Skeletal muscle cell (primary cell): ENCODE measurements at regions not wholly inside any gene's neighbourhood (a gene's known extent, or its start where the extent isn't known, plus 50 kb on each side); places are given as distances from the start of the nearest gene placed in this dataset.
"Not testable (repeated sequence)": the region's sequence is repeated elsewhere in the genome, so short reads cannot be mapped to it uniquely, and the experiment has no call there.

Source experiments
- DNase-seq: peaks from one replicate; pipeline ENCODE4 v3.0.0-alpha.2; 2010; ENCODE audit warnings: low read depth
- H3K4me3 ChIP-seq: 2 replicates; pipeline ENCODE4 v1.5.1; 2011; ENCODE audit warnings: low read depth, mild to moderate bottlenecking, control low read depth, low read length, moderate library complexity

DNA sequence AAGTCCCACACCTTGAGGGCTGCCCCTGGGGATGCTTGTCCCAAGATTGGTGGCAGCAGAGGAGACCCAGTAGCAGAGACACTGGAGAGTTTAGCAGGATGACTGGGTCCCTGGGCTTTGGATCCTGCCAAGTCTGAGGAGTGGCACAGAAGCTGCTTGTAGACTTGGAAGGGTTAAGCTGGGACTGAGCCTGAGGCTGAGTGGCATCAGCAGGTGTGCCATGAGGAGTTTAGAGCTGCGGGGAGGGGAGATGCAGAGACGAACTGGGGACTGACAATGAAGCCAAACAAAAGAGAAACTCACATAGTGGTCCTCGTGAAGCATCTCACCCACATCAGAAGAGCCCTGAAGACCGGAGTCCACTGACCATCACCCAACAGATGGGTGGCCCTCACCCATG is 329.7 kb upstream of the KLHL29 start:
- no peak for DNase-seq
- no peak overlapping the region for H3K4me3 ChIP-seq

DNA sequence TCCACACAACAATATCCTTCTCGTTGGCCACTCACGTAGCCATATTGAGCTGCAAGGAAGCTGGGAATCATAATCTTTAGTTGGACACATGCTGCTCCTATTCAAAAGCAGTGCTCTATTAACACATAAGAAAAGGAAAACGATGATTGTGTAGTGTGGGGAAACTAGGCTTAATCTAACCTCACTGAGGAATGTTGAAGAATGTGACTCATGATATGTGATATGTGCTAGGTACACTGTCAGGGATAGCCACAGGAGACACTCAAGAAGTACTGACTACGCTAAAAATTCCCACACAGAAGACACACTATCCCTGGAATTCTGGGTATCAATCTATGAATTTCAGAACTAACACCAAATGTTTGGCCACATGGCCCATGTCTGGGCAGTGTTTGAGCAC is 328.1 kb upstream of the KLHL29 start:
- DNase-seq, H3K4me3 ChIP-seq: not testable (repeated sequence)

DNA sequence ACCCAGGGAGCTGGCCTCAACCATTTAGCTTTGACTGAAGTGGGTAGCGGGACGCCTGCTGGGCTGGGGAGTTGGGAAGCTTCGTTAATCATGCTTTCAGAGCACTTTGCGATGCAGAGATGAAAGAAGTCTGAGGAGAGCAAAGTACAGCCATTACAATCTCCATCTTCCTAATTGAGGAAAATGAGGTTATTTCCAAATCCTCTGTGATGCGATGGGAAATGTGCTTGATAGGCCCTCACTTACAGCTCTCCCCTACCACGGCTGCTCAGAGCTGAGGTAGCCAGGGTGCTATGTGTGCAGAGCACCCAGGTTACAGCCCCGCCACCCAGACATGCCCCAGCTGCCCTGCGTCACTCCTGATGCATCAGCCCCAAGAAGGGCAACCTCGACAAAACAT is 326.5 kb upstream of the KLHL29 start:
- H3K4me3 ChIP-seq = no peak overlapping the region
- no peak for DNase-seq

DNA sequence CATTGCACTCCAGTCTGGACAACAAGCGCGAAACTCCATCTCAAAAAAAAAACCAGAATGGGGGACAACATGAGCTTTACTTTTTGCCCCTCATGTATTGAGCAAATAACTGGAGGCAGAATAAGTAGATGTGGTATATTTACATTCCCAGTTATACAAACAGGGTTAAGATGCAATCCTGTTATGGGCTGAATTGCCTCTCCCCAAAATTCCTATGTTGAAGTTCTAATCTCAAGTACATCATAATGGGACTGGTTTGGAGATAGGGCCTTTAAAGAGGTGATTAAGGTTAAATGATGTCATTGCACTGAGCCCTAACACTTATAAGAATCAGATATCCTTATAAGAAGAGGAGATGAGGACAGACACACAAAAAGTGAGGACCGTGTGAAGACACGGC is 319.8 kb upstream of the KLHL29 start:
- no peak for DNase-seq
- no peak overlapping the region for H3K4me3 ChIP-seq

DNA sequence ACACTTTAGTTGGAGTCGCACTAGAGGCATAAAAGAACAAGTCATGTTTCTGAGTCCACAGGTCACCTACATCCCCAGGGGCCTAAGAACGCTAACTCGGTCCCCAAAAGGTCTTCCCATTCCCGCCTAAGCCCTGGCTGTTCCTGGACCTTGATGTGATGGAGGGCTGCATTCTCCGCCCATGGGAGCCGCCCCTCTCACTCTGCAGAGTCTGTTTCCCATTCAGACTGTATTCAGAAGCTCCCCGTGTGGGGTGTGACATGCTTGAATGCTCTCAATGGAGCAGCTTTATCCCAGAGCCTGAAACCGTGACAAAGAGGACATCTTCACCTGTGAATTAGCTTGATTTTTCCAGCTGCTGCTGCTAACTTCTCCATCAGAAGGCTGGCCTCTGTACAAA is 319.0 kb upstream of the KLHL29 start:
- DNase-seq = no peak
- H3K4me3 ChIP-seq = no peak overlapping the region

DNA sequence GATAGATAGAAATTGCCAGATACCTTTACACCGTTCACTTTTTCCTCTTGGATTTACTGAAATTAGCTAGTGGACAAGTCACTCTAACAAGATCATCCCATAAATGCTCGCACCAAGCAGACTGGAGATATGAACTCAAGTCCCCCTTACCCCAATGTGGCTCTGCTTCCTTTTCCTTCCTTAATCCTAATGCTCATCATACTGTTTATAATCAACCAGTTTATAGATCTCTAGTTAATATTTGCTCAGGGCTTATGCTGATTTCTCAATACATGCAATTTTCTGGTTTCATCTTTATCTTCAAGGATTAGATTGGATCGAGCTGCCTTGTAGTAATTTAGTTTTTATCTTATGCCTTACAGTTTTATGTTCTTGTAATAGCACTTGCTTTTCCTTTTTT is 318.3 kb upstream of the KLHL29 start:
- H3K4me3 ChIP-seq = no peak overlapping the region
- no peak for DNase-seq

DNA sequence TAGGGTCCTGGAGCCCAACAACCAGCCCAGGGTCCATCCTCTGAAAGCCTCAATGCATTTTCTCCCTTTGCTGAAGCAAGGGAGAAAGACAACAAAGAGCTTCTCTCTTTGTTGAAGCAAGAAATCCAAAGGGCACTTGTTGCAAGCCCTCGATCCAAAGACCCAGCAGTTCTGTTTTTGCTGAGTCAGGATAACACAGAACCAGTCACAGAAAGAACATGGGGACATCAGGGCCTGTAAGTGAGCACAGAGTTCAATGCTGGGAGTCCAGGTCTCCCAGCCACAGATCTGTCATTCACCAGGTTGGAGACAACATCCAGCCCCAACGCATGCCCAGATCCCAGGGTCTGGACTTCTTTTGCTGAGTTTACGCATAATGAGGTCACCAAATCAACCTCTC is 315.8 kb upstream of the KLHL29 start:
- H3K4me3 ChIP-seq = no peak overlapping the region
- DNase-seq = no peak

DNA sequence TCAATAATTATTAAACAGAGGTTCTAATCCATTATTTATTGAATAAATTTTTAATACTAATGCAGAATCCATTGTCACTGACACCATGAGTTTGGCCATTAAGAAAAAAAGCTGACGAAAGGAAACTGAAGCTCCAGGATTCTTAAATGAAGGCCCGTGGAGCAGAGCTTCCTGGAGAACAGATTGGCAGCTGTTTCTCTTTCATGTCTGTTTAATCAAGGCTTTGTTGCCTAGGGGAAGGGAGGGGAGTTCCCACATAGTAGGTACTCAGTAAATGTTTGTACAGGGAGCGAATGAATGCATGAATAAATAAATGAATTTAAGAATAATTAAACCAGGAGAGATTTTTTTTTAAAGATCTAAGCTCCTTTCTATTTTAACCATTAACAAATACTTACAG is 315.1 kb upstream of the KLHL29 start:
- no peak overlapping the region for H3K4me3 ChIP-seq
- no peak for DNase-seq

DNA sequence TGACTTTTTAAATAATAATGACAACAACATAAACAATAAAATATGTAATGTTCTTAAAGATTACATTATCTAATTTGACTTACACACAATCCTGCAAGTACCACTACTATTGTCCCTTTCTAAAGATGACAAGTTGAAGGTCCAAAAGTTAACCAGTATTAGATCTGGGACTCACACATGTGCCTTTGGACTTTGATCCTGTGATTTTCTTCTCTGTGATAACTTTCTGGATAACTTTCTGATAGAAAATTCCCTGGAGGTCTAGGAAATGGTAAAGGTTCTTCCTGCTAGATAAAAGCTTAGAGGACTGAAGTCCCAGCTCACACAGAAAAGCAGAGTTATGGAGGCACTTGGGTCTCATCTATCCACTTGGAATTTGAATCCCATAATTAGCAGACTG is 311.9 kb upstream of the KLHL29 start:
- H3K4me3 ChIP-seq = no peak overlapping the region
- no peak for DNase-seq

DNA sequence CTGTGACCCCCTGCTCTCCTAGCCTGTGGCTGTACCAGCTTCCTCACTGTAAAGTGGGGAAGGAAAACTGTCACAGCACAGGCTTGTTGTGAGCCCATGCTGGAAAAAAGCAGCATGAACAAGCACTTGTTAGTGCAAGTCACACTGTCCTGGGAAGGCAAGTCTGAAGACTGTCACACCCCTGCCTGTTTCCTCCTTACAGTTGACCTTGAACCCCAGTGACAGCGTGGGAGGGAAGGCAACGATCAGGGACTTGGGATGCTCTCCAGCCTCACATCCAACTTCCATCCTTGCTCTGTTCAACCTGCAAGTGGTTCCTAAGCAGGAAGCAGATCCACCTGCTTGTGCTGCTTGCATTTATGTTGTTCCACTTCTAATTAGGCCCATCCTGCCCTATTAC is 311.3 kb upstream of the KLHL29 start:
- no peak for DNase-seq
- H3K4me3 ChIP-seq = no peak overlapping the region

DNA sequence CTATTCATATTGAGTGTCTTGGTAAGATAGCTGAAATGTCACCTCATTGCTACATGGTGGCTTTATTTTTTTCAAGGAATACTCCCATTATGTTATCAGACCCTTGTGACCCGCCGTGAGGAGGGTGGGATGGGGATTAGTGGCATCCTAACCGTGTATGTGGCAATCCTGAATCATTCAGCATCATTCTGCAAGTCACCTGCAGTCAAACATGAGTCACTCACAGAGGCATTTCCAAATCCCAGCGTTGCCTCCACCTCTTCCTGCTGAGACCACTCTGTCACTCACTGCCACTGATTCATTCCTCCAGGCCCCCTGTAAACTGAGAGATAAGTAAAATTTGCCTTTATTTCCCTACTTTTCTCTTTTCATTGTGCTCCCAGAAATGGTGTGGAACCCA is 307.4 kb upstream of the KLHL29 start:
- H3K4me3 ChIP-seq = no peak overlapping the region
- no peak for DNase-seq

DNA sequence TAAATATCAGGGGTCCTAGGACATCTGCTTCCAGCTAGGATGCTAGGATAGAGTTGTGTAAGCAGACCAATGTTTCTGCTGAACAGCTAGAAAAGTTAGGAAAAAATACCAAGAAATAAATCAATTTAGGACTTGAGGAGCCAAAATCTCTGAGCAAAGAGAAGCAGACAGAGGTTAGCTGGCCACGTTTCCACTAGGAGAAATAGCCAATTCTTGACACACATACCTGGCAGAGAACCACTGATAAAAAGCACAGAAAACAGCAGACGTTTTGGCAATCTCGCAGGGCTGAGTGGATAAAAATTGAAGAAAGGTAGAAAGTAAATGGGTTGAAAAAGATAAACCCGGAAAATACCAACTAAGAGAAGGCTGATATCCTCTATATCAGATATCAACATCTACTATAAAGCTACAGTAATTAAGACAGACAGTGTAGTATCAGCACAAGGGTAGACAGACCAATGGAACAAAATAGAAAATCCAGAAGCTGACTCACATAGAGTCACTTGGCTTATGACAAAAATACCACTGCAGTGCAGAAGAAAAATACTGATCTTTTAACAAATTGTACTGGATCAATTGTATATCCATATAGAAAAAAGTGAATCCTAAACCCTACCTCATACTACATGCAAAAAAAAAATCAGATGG is 306.1 kb upstream of the KLHL29 start:
- DNase-seq = no peak
- no peak overlapping the region for H3K4me3 ChIP-seq

DNA sequence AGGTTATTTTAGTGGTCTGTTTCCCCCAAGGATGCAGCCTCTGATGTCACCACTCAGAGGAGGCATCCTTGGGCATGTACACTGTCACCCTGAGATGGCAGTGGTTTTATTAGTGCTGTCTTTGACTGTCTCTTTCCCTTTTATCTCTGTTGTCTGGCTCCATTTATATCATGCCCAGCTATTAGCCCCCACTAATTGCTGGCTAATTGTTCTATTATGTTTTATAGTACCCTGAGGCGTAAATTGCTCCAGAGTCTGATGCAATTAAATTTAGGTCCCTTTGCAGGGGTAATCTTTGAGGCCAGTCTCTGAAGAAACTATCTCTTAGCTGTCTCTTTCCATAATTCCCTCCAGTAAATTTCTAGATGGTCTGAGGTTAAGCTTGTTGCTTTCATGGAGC is 301.0 kb upstream of the KLHL29 start:
- H3K4me3 ChIP-seq = no peak overlapping the region
- DNase-seq = no peak

DNA sequence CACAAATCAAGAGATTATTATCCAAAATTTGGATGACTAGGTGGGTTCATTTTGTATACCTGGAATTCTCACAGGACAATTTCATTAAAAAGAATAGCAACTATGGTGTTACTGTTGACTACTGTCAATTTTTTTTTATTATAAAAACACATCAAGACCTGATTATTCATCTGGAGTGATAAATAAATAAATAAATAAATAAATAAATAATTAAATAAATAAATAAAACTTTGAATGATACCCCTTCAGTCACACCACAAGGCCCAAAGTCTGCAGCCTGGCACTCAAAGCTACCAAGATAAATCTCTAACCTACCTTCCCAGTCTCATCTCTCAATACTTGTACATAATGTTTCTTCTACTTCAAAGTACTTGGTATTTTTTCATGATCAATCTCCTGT is 294.0 kb upstream of the KLHL29 start:
- H3K4me3 ChIP-seq = no peak overlapping the region

DNA sequence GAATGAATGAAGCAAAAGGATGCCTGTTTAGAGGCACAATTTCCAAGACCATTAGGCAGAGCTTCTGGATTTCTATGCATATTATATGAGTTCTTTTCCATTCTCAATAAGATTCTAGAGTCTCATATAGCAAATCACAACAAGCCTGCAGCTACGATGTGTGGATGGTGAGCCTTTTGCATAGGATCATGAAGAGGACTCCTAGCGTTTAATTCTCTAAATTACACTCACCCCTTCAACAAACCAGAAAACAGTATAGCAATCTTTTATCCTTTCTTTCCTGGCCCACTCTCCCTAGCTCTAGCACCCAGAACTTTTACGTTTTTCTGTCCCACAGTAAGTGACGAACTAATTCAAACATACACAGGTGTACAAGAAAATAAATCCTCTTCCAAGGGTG is 293.1 kb upstream of the KLHL29 start:
- no peak for DNase-seq
- H3K4me3 ChIP-seq = no peak overlapping the region

More for the DNA sequence above, 294.0 kb upstream of the KLHL29 start:
- no peak for DNase-seq

DNA sequence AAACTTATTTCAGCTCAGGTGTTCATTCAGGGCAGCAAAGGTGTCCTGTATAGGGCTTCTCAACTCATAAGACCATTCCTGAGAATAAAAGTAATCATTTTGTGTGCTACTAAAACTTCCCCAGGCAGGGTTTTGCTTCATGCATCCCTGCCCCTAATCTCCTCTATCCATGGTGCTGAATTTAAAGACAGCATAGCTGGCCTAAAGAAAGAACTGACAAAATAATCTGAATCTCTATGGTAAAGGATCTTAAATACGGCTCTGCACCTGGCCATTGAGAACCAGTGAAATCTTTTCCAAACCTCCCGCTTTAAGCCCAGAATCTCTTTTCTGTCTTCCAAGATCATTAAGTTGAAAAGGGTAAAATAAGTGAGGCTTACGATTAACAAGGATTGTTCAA is 292.1 kb upstream of the KLHL29 start:
- no peak overlapping the region for H3K4me3 ChIP-seq
- no peak for DNase-seq

DNA sequence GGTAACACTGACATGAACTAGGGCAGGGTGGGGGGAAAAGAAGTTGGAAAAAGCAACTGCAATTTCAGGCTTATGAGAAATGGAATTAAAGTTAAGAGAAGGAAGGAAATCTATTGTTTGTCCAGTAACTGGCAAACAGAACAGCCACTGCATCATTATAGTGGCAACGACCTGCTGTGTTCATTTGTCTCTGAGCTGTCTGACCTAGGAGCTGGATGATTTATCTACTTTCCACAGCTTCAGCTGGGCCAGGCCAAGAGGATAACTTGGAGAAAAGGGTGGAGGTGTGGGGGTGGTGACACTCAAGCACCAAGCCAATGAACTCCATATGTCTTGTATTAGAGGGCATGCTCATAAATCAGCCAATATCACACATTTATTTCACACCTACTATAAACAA is 291.5 kb upstream of the KLHL29 start:
- no peak for DNase-seq
- H3K4me3 ChIP-seq = no peak overlapping the region

DNA sequence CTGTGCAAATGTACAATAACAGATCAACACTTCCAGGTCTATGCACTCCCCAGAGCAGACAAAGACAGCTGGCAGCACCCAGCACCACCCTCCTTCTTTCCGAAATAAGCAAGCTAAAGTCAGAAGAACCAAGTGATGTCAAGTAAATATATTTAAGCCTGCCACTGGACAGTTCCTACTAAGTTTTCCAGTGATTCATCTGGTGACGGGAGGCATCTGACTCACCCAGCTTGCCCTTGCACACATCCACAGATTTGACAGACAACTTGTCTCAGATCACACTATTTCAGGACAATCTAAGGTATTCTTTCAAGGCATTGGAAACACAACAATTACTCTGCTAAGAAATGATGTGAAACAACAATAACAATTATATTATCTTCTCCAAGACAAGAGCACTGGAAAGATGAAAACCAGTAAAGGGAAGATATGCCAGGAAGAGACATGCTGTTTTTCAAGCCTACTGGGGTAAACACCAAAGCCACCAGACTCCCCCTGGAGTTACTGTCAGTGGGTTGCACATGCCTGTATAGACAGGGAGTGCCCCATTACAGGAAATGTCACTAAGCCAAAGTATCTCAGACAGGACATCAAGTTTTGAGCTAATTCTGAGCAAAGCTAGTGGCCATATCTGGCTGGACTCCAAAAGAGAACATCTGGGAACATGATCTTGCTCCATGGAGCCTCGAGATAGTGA is 287.9 kb upstream of the KLHL29 start:
- no peak for DNase-seq
- H3K4me3 ChIP-seq = no peak overlapping the region

DNA sequence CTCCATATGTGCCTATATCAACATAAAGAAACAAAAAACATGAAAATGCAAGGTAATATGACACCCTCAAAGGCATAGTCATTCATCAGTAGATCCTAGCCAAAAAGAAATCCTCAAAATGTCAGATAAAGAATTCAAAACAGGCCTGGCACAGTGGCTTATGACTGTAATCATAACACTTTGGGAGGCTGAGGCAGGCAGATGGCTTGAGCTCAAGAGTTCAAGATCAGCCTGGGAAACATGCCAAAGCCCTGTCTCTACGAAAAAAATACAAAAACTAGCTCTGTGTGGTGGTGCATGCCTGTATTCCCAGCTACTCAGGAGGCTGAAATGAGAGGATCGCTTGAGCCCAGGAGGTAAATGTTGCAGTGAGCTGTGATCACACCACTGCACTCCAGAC is 284.6 kb upstream of the KLHL29 start:
- H3K4me3 ChIP-seq = no peak overlapping the region

DNA sequence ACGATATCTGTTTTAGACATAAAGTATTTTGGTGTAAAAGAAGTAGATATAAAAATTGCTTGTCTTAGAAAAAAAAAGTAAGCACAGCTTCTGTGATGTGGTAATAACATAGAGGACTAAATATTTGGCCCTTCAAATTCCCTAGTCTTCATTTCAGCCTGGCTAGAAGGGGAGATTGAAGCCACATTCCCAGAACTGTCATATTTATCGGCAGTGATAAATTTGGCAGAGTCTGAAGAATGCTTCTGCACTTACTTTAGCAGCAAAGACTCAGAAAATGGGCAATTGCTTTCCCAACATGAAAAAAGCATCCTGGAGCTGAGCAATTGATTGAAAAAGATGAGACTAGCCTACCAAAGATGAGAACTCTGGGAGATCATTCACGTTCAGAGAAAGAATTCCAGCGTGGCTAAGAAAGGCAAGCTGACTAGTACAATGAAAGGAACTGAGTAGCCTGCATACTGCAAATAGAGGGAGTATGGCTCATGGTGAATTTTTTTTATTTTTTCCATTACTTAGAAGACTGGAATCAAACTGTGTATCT is 278.7 kb upstream of the KLHL29 start:
- no peak for DNase-seq
- no peak overlapping the region for H3K4me3 ChIP-seq

More for the DNA sequence above, 284.6 kb upstream of the KLHL29 start:
- no peak for DNase-seq

DNA sequence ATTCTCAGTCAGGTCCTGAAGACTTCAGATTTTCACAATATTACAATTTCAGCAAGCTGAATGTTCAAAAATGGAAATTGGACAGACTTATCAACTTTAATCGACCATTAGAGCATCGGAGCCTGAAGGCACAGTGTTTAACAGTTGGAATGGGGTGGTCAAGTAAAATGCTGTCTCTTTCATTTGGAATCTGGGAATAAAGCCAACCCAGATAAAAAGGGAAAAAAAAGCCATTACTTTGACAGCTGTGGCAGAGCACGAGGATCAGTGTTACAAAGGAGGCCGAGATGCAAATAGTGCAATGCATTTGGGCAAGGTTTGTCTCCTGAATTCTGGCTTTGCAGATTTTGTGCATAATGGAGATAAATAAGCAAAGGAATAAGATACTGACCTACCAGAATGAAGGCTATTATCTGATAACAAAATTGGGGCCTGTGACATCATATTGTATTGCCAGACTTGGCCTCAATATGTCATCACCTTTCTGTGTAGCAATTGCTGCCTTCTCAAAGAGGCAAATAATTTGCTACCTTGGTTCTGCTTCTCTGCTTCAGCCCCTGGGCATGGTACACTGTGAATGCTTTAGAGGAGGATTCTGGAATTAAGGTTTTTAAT is 277.5 kb upstream of the KLHL29 start:
- H3K4me3 ChIP-seq = no peak overlapping the region

More for the DNA sequence above, 277.5 kb upstream of the KLHL29 start:
- no peak for DNase-seq
